ENCODE measurements at regions not wholly inside any gene's neighbourhood (a gene's known extent, or its start where the extent isn't known, plus 50 kb on each side); places are given as distances from the start of the nearest gene placed in this dataset.

- no peak for ATAC-seq
- H3K9me3 ChIP-seq: no peaks in the 10 kb centered on the region
- 56 to 59% methylated on average over 3 of the region's 3 CpGs for WGBS, 2 donors (ENCODE audit: low coverage in 1 of 2)
- H3K27me3 ChIP-seq: no peaks in the 10 kb centered on the region
- H3K36me3 ChIP-seq: no peaks in the 10 kb centered on the region
- TF ChIP-seq EP300 (IDR thresholded peaks at IDR 0.05) (no peak), POLR2AphosphoS5 (IDR thresholded peaks at IDR 0.05) (no peak), POLR2A (IDR thresholded peaks at IDR 0.05) (no peak)
- TF ChIP-seq, protein P1, sequence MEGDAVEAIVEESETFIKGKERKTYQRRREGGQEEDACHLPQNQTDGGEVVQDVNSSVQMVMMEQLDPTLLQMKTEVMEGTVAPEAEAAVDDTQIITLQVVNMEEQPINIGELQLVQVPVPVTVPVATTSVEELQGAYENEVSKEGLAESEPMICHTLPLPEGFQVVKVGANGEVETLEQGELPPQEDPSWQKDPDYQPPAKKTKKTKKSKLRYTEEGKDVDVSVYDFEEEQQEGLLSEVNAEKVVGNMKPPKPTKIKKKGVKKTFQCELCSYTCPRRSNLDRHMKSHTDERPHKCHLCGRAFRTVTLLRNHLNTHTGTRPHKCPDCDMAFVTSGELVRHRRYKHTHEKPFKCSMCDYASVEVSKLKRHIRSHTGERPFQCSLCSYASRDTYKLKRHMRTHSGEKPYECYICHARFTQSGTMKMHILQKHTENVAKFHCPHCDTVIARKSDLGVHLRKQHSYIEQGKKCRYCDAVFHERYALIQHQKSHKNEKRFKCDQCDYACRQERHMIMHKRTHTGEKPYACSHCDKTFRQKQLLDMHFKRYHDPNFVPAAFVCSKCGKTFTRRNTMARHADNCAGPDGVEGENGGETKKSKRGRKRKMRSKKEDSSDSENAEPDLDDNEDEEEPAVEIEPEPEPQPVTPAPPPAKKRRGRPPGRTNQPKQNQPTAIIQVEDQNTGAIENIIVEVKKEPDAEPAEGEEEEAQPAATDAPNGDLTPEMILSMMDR (IDR thresholded peaks at IDR 0.05): no peak
- H3K27ac ChIP-seq: no peak overlapping the region
- H3K4me1 ChIP-seq: no peaks in the 10 kb centered on the region
- no peak overlapping the region for H3K4me3 ChIP-seq
These were observed 310.4 kb upstream of the ADARB2 start for GRCh38 chr10:2047679-2048078.

DNA sequence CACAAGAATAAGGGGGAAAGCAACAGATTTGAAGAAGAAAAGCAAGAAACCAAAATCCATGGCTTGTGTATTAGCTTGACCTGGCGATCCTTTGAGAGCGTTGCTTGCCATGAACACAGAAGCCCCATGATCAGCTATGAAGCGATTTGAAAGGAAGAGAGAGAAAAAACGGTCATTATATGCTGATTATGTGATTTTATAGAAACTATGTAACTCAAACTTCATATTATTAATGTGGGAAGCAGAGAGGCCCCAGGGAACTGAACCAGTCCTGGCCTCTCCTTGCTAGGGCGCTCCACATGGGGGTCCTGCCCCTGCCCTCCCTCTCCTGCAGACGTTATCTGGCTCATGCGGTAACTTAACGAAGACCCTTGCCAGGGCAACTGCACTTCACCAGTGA, 306.1 kb upstream of the ADARB2 start:
- TF ChIP-seq POLR2AphosphoS5 (IDR thresholded peaks at IDR 0.05) (no peak), POLR2A (IDR thresholded peaks at IDR 0.05) (no peak), EP300 (IDR thresholded peaks at IDR 0.05) (no peak)
- TF ChIP-seq, protein P1 (IDR thresholded peaks at IDR 0.05): no peak
- 66 to 89% methylated on average over 5 to 8 of the region's 8 CpGs for WGBS, 2 donors (ENCODE audit: low coverage in 1 of 2)
- Histone ChIP-seq H3K4me1 (no peaks in the 10 kb centered on the region), H3K27ac (no peak overlapping the region), H3K9me3 (no peaks in the 10 kb centered on the region), H3K27me3 (no peaks in the 10 kb centered on the region), H3K36me3 (no peaks in the 10 kb centered on the region), H3K4me3 (no peak overlapping the region)
- no peak for ATAC-seq

DNA sequence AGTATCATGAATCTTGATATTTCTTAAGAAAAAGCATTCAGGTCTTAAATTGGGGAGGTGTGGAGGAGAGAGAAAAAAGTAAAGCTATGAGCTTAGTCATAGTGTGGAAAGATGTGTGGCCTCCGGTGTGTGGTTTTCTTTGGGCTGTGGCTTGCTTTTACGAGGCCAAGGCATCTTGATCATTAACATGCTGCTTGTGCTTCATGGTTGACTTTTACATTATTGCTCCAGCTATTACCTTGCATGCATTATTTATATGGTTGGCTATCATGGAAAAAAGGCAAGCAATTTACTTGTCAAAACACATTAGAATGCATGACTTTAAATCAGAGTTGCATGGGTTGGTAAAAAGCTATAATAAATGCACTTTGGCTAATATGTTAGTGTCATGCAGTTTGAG, 300.7 kb upstream of the ADARB2 start:
- no peak overlapping the region for H3K4me3 ChIP-seq
- no peaks in the 10 kb centered on the region for H3K27me3 ChIP-seq
- H3K9me3 ChIP-seq: no peaks in the 10 kb centered on the region
- no peaks in the 10 kb centered on the region for H3K36me3 ChIP-seq
- 78 to 85% methylated on average over 2 of the region's 2 CpGs for WGBS, 2 donors (ENCODE audit: low coverage in 1 of 2)
- H3K27ac ChIP-seq: no peak overlapping the region
- TF ChIP-seq EP300 (IDR thresholded peaks at IDR 0.05) (no peak), POLR2AphosphoS5 (IDR thresholded peaks at IDR 0.05) (no peak), POLR2A (IDR thresholded peaks at IDR 0.05) (no peak)
- TF ChIP-seq, protein P1 (IDR thresholded peaks at IDR 0.05): no peak
- no peaks in the 10 kb centered on the region for H3K4me1 ChIP-seq
- no peak for ATAC-seq

- 88 to 95% methylated on average over 1 of the region's 1 CpG for WGBS, 2 donors (ENCODE audit: low coverage in 1 of 2)
- ATAC-seq: no peak
These were observed 299.9 kb upstream of the ADARB2 start for GRCh38 chr10:2037246-2037645.

DNA sequence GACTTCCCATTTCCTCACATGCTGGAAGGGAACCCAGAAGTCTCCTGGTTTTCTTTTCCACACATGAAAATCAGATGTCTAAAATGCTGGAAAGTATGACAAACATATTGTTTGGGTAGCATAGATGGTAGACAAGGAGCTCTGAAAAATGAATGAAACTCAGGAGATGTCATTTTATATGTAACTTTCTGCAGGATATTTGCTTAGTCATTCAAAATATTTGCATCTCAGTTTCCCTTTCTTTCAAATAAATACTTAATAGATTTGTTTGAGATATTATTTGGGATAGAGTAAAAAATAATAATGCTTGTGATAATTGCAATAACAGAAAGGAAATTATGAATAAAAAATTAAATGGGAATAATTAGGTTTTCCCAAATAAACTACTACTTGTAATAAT, 298.9 kb upstream of the ADARB2 start:
- no peaks in the 10 kb centered on the region for H3K36me3 ChIP-seq
- ATAC-seq: no peak

More at GRCh38 chr10:2037246-2037645, 299.9 kb upstream of the ADARB2 start:
- Histone ChIP-seq H3K9me3 (no peaks in the 10 kb centered on the region), H3K4me1 (no peaks in the 10 kb centered on the region), H3K27ac (no peak overlapping the region), H3K4me3 (no peak overlapping the region), H3K27me3 (no peaks in the 10 kb centered on the region), H3K36me3 (no peaks in the 10 kb centered on the region)
- TF ChIP-seq POLR2AphosphoS5 (IDR thresholded peaks at IDR 0.05) (no peak), POLR2A (IDR thresholded peaks at IDR 0.05) (no peak), EP300 (IDR thresholded peaks at IDR 0.05) (no peak)
- TF ChIP-seq, protein P1 (IDR thresholded peaks at IDR 0.05): no peak

More for the DNA sequence above, 298.9 kb upstream of the ADARB2 start:
- no peak overlapping the region for H3K27ac ChIP-seq
- H3K9me3 ChIP-seq: no peaks in the 10 kb centered on the region
- no peak overlapping the region for H3K4me3 ChIP-seq
- no peaks in the 10 kb centered on the region for H3K4me1 ChIP-seq
- TF ChIP-seq POLR2AphosphoS5 (IDR thresholded peaks at IDR 0.05) (no peak), POLR2A (IDR thresholded peaks at IDR 0.05) (no peak), EP300 (IDR thresholded peaks at IDR 0.05) (no peak)
- TF ChIP-seq, protein P1 (IDR thresholded peaks at IDR 0.05): no peak
- no peaks in the 10 kb centered on the region for H3K27me3 ChIP-seq
